Fibroblast of skin of left quadriceps (primary cell): ENCODE measurements at regions not wholly inside any gene's neighbourhood (a gene's known extent, or its start where the extent isn't known, plus 50 kb on each side); places are given as distances from the start of the nearest gene placed in this dataset.

Experiments
- DNase-seq, 2 experiments: peaks; one replicate each; pipeline ENCODE4 v3.0.0-alpha.2; 2013; ENCODE audit warnings: low read depth in 2 of 2

- no peak for DNase-seq
These were observed 1146.9 kb upstream of the GJE1 start for GRCh38 chr6:140985679-140986275.

GRCh38 chr6:140980265-140980887 lies 1152.3 kb upstream of the GJE1 start:
- no peak for DNase-seq

DNA sequence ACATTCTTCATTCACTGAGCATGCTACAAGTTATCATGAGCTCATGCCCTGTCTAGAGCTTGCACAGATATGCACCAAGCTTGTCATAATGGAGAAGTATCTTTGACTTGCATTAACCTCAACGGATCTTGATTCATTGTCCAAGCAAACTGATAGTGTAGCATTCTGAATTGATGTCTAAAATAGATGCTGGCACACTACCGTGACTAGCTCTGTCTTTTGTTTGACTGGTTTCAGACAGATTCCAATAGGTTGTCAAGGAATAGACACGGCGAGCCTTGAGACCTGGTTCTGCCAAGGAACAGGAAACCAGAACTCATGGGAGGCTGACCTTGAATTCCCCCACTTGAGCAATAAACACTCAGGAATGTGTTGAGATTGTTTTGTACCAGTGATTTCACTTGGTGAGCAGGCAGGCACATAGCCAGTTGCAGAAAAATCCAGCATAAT lies 1153.1 kb upstream of the GJE1 start:
- peak; percentile 51 to 57 for DNase-seq

DNA sequence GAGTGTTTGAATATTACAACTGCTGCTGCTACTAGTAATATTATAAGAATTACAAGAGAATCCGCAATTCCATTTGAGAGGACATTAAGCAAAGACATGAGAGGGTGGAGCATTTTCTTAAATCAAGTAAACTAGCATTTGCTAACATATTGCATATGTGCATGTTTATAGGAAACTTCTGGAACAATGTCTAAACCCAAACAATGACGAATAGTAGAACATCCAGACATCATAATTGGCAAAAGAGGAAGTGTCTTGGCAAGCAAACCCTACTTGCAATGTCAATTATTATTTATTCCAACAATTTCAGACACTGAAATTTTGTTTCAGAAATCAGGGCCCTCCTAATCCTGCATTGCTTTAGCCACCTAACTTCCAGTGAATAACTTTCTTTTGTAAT lies 1155.3 kb upstream of the GJE1 start:
- DNase-seq: peak in 1 of 2 experiments; percentile 12

GRCh38 chr6:140976806-140977205 lies 1155.9 kb upstream of the GJE1 start:
- no peak for DNase-seq

GRCh38 chr6:140970485-140970884 lies 1162.2 kb upstream of the GJE1 start:
- DNase-seq: peak; percentile 6 to 9

DNA sequence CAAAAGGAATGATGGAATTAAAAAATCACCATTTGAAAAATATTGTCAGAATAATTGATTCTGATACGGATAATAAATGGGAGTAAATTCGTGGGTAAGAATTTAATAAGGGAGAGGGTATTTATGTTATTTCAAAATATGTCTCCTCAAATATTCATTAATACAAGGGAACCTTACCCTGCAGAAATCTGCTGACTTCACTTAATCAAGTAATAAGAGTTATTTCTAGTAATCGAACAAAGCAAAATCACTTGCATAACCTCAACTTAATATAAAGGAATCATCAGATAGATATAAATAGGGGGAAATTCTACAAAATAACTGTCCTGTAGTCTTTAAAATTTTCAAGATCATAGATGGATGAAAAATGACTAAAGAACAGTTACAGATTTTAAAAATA lies 1164.7 kb upstream of the GJE1 start:
- DNase-seq: no peak

DNA sequence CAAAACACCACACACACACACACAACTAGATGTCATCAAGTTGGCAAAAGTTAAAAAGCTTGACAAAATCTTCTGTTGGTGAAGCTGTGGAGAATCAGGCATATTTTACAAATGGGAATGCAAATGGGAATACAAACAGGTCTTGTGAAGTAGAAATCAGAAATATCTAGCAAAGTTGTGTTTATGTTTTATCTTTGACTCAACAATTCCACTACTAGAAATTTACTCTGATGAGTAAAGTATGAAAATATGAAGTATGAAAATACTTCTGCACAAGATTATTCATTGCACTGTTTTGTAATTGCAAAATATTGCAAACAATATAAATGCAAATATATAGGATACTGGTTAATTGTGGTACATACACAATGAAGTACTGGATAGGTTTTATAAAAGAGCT lies 1166.0 kb upstream of the GJE1 start:
- no peak for DNase-seq

- DNase-seq: no peak
These were observed 1172.2 kb upstream of the GJE1 start for GRCh38 chr6:140960566-140960965.

DNA sequence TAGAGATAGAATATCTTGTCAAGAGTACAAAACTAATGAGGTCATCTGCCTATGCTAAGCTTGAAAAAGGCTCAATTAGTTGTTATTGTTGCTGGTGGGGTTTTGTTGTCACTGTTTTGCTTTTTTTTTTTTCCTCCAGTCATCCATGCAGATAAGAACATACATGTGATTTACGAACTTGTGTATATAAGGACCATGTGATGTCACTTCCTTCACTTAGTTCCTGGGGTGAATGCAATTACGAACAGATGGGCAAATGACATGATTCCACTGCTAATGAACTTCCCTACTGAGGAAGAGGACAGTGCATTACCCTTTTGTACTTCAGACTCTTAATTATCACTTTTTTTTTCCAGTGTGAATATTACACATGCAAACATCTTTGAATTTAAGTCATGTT lies 1175.3 kb upstream of the GJE1 start:
- DNase-seq: no peak

GRCh38 chr6:140956571-140957369 lies 1176.0 kb upstream of the GJE1 start:
- DNase-seq: peak; percentile 60 to 71

GRCh38 chr6:140940251-140940925 lies 1192.3 kb upstream of the GJE1 start:
- DNase-seq: no peak

DNA sequence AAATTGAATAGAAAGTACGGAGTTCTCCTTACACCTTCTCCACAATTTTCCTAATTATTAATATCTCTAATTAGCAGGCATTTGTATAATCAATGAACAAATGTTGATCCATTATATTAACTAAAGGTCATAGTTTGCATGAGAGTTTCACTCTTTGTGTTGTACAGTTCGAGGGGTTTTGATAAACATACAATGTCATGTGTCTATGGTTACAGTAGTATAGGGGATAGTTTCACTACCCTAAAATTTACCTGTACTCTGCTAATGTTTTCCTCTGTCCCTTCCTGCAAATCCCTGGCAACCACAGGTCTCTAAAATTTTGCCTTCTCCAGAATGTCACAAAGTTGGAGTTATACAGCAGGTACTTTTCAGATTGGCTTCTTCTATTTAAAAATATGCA lies 1199.8 kb upstream of the GJE1 start:
- no peak for DNase-seq

GRCh38 chr6:140931581-140931980 lies 1201.1 kb upstream of the GJE1 start:
- DNase-seq: no peak

DNA sequence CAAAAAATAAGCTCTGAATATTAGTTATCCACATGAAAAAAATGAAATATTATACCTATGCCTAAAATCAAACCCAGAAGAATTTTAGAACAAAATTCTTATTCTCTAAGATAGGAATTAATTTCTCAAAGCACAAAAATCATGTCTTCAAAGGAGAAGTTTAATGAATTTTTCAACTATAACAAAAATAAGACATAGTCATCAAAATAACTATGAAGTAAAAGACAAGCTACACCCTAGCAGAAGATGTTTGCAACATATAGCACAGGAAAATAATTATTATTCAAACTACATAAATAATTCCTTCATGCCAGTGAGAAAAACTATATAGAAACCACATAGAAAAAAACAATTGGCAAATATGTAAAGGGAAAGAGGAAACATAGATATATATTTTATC lies 1203.6 kb upstream of the GJE1 start:
- no peak for DNase-seq

GRCh38 chr6:140923048-140923447 lies 1209.7 kb upstream of the GJE1 start:
- DNase-seq: no peak

GRCh38 chr6:140921366-140922226 lies 1211.1 kb upstream of the GJE1 start:
- DNase-seq: peak; percentile 76 to 77

DNA sequence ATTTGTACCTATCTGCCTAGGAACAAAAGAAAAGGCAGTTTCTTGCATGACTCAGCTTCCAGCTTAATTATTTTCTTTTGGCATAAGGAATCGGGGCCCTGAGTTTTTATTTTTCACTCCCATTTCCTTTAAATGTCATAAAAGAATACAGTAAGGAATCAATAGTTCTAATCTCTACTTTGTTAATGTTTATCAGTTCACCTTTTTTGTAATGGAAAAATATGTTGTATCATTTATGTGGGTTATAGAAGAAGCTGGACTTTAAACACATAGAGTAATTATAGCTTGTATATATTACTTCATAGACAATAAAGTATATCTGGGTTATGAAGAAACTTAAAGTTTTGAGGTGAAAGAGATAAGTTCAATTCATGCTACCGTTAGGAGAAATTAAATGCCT lies 1214.8 kb upstream of the GJE1 start:
- DNase-seq: no peak

GRCh38 chr6:140915551-140915950 lies 1217.2 kb upstream of the GJE1 start:
- DNase-seq: no peak

DNA sequence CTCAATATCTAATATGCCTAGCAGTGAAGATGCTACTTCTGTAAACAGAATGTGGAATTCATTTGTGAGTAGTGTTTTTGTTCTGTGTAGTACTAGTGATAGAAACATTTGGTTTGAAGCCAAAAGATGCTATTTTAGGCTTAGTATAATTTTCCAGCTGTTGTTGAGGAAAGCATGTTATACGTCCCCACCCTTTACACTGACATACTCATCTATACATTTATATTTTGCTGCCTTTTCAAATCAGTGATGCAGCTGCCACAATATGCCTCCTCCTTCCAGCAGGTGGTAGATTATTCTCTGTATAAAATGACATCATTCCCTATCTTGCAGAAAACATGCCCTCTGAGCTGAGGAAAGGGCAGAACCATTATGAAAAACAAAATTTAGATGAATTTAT lies 1217.6 kb upstream of the GJE1 start:
- no peak for DNase-seq

- DNase-seq: no peak
These were observed 1220.0 kb upstream of the GJE1 start for GRCh38 chr6:140912686-140913085.
